ENCODE measurements at regions not wholly inside any gene's neighbourhood (a gene's known extent, or its start where the extent isn't known, plus 50 kb on each side); places are given as distances from the start of the nearest gene placed in this dataset.

DNA sequence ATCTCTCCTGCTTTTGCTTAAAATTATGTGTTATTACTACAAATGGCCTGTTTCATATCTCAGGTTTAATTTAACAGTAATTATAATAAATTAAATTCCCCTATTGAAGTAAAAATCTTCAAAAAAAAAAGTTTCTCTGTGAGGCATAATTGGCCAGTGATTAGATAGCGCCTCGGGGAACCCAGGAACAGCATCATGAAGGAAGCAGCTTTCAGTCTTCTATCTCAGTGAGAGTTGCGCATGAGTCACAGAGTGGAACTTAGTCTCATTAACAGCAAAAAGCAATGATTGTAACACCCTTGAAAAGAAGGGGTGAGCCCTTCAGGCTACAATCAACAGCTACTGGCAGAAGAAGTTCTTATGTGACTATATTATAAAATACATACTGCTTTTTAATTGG, 506.2 kb upstream of the ZWINT start:
- Mint-ChIP-seq H3K4me1 (no peaks in the 10 kb centered on the region), H3K36me3 (ENCODE audit: low read depth) (no peaks in the 10 kb centered on the region), H3K4me3 (no peak overlapping the region), H3K27ac (no peak overlapping the region), H3K27me3 (no peaks in the 10 kb centered on the region), H3K9me3 (no peaks in the 10 kb centered on the region)
- no peak for DNase-seq
- POLR2A ChIA-PET: no interaction called here
- ATAC-seq (ENCODE audit: low read depth): no peak
- TF ChIP-seq, protein P1, sequence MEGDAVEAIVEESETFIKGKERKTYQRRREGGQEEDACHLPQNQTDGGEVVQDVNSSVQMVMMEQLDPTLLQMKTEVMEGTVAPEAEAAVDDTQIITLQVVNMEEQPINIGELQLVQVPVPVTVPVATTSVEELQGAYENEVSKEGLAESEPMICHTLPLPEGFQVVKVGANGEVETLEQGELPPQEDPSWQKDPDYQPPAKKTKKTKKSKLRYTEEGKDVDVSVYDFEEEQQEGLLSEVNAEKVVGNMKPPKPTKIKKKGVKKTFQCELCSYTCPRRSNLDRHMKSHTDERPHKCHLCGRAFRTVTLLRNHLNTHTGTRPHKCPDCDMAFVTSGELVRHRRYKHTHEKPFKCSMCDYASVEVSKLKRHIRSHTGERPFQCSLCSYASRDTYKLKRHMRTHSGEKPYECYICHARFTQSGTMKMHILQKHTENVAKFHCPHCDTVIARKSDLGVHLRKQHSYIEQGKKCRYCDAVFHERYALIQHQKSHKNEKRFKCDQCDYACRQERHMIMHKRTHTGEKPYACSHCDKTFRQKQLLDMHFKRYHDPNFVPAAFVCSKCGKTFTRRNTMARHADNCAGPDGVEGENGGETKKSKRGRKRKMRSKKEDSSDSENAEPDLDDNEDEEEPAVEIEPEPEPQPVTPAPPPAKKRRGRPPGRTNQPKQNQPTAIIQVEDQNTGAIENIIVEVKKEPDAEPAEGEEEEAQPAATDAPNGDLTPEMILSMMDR (IDR thresholded peaks at IDR 0.05): no peak
- CTCF ChIA-PET: no interaction called here
- intact Hi-C loops (cut with micrococcal nuclease): no loop called here

GRCh38 chr10:56856569-56856968, 495.5 kb upstream of the ZWINT start:
- Mint-ChIP-seq H3K4me1 (no peaks in the 10 kb centered on the region), H3K9me3 (no peaks in the 10 kb centered on the region), H3K27ac (no peak overlapping the region), H3K36me3 (ENCODE audit: low read depth) (no peaks in the 10 kb centered on the region), H3K27me3 (no peaks in the 10 kb centered on the region), H3K4me3 (no peak overlapping the region)
- ChIA-PET CTCF (no interaction called here), POLR2A (no interaction called here)
- DNase-seq (no peak), ATAC-seq (ENCODE audit: low read depth) (no peak)
- TF ChIP-seq, protein P1 (IDR thresholded peaks at IDR 0.05): no peak
- intact Hi-C loops (cut with micrococcal nuclease): no loop called here

GRCh38 chr10:56844978-56845529, 484.0 kb upstream of the ZWINT start:
- no peak for DNase-seq
- TF ChIP-seq, protein P1 (IDR thresholded peaks at IDR 0.05): no peak
- H3K27ac Mint-ChIP-seq: no peak overlapping the region
- no peak overlapping the region for H3K4me3 Mint-ChIP-seq
- CTCF ChIA-PET: no interaction called here
- H3K36me3 Mint-ChIP-seq (ENCODE audit: low read depth): no peaks in the 10 kb centered on the region
- POLR2A ChIA-PET: no interaction called here
- intact Hi-C loops (cut with micrococcal nuclease): no loop called here
- H3K4me1 Mint-ChIP-seq: no peaks in the 10 kb centered on the region
- no peaks in the 10 kb centered on the region for H3K27me3 Mint-ChIP-seq
- no peak for ATAC-seq (ENCODE audit: low read depth)
- peaks cover 3% of the 10 kb centered on the region for H3K9me3 Mint-ChIP-seq

DNA sequence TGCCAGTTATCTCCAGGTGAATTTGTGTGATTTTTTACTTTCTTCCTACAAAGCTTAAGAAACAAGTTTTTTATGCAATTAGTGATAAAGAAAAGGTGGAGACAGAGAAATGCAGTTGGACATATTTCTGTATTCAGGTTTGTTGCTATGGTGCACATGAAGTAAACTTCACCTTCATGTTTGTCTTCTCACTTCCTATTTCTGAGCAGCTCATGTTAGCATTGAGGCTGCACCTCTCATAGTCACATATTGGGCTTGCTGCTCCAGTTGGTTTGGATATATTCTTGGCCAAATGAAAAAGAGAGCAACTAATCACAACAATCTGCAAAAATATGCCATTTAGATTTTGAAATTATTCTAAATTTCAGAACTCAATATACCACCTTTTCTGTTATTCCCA, 475.6 kb upstream of the ZWINT start:
- no peak overlapping the region for H3K27ac Mint-ChIP-seq
- no peaks in the 10 kb centered on the region for H3K4me1 Mint-ChIP-seq
- TF ChIP-seq, protein P1 (IDR thresholded peaks at IDR 0.05): no peak
- DNase-seq: no peak
- CTCF ChIA-PET: no interaction called here
- no peaks in the 10 kb centered on the region for H3K36me3 Mint-ChIP-seq (ENCODE audit: low read depth)
- ATAC-seq (ENCODE audit: low read depth): no peak
- intact Hi-C loops (cut with micrococcal nuclease): no loop called here
- no peak overlapping the region for H3K4me3 Mint-ChIP-seq
- no peaks in the 10 kb centered on the region for H3K9me3 Mint-ChIP-seq
- POLR2A ChIA-PET: no interaction called here
- H3K27me3 Mint-ChIP-seq: no peaks in the 10 kb centered on the region

DNA sequence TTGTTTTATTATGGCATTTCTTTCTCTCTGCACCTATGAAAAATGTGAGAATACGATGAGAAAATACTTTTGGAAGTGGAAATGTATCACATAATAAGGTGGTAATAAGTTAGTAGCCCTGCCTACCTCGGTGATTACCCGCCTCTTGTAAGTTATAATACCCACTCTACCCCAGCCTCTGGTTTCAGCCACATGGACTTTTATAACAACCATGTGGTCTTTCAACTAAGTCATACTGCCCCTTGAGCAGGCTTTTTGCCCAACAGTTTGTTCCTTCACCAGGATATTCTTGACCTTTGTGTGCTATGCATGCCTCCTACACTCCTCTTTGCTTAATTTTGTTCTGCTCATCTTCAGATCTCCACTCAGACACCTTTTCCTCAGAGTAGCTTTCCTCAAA, 470.6 kb upstream of the ZWINT start:
- DNase-seq (no peak), ATAC-seq (ENCODE audit: low read depth) (no peak)
- Mint-ChIP-seq H3K9me3 (peaks cover 5% of the 10 kb centered on the region), H3K4me3 (no peak overlapping the region), H3K4me1 (no peaks in the 10 kb centered on the region), H3K27me3 (no peaks in the 10 kb centered on the region), H3K27ac (no peak overlapping the region), H3K36me3 (ENCODE audit: low read depth) (no peaks in the 10 kb centered on the region)
- TF ChIP-seq, protein P1 (IDR thresholded peaks at IDR 0.05): no peak
- POLR2A ChIA-PET: no interaction called here
- CTCF ChIA-PET: no interaction called here
- intact Hi-C loops (cut with micrococcal nuclease): no loop called here

Data from activated B cell treated with CpG ODN at 0.5 μM for 24 hours (primary cell).